ENCODE measurements at regions not wholly inside any gene's neighbourhood (a gene's known extent, or its start where the extent isn't known, plus 50 kb on each side); places are given as distances from the start of the nearest gene placed in this dataset.

- no peaks in the 10 kb centered on the region for H3K9me3 ChIP-seq
- no peak for DNase-seq
- no peaks in the 10 kb centered on the region for H3K36me3 ChIP-seq
- intact Hi-C loops (cut with DNase I; ENCODE audit: low total_unique reads), result loop anchor here (10.0 kb wide), 1 partner anchor 225 kb away; the partner anchor contains the start of genes NR2F1 and NR2F1-AS1
- TF ChIP-seq, protein P1, sequence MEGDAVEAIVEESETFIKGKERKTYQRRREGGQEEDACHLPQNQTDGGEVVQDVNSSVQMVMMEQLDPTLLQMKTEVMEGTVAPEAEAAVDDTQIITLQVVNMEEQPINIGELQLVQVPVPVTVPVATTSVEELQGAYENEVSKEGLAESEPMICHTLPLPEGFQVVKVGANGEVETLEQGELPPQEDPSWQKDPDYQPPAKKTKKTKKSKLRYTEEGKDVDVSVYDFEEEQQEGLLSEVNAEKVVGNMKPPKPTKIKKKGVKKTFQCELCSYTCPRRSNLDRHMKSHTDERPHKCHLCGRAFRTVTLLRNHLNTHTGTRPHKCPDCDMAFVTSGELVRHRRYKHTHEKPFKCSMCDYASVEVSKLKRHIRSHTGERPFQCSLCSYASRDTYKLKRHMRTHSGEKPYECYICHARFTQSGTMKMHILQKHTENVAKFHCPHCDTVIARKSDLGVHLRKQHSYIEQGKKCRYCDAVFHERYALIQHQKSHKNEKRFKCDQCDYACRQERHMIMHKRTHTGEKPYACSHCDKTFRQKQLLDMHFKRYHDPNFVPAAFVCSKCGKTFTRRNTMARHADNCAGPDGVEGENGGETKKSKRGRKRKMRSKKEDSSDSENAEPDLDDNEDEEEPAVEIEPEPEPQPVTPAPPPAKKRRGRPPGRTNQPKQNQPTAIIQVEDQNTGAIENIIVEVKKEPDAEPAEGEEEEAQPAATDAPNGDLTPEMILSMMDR (IDR thresholded peaks at IDR 0.05), result no peak
- no peak overlapping the region for H3K27ac ChIP-seq
- H3K27me3 ChIP-seq, result no peaks in the 10 kb centered on the region
- H3K4me3 ChIP-seq, result no peak overlapping the region
- no peaks in the 10 kb centered on the region for H3K4me1 ChIP-seq
Measured at GRCh38 chr5:93809430-93809829, 68.0 kb upstream of the POU5F2 start.

DNA sequence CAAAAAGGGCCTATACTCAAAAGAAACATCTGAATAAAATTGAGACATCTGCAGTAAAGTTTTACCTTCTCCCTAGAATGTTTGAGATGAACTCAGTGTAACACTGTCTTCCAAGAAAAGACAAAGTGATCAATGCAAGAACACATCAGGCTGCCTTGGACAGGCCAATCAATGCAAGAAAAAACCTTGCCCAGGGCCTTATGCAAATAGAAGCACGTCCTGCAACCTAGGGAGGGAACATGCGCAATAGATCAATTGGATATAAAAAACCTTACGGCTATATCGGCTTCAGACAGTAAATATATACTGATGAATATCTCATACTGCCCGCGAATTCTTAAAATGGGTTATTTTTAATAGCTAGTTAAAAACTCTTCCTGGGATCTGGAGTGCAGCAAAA is 66.4 kb upstream of the POU5F2 start:
- Histone ChIP-seq H3K9me3 (no peaks in the 10 kb centered on the region), H3K27ac (no peak overlapping the region), H3K36me3 (no peaks in the 10 kb centered on the region), H3K4me1 (no peaks in the 10 kb centered on the region), H3K4me3 (no peak overlapping the region), H3K27me3 (no peaks in the 10 kb centered on the region)
- DNase-seq, result no peak
- TF ChIP-seq, protein P1 (IDR thresholded peaks at IDR 0.05), result no peak
- intact Hi-C loops (cut with DNase I; ENCODE audit: low total_unique reads), result loop anchor here (10.0 kb wide), 1 partner anchor 223 kb away; the partner anchor contains the start of genes NR2F1 and NR2F1-AS1

GRCh38 chr5:93805616-93806379 is 64.4 kb upstream of the POU5F2 start:
- intact Hi-C loops (cut with DNase I; ENCODE audit: low total_unique reads), result loop anchor here (10.0 kb wide), 1 partner anchor 221 kb away; the partner anchor contains the start of genes NR2F1 and NR2F1-AS1
- H3K9me3 ChIP-seq, result no peaks in the 10 kb centered on the region
- no peak overlapping the region for H3K4me3 ChIP-seq
- no peak for DNase-seq
- H3K36me3 ChIP-seq, result no peaks in the 10 kb centered on the region
- no peaks in the 10 kb centered on the region for H3K27me3 ChIP-seq
- H3K4me1 ChIP-seq, result peaks cover 0 to 8% (median 2%) of the 10 kb centered on the region in 4 donors
- H3K27ac ChIP-seq, result no peak overlapping the region
- TF ChIP-seq, protein P1 (IDR thresholded peaks at IDR 0.05), result no peak

- Histone ChIP-seq H3K27ac (no peak overlapping the region), H3K27me3 (no peaks in the 10 kb centered on the region), H3K36me3 (no peaks in the 10 kb centered on the region), H3K4me1 (peaks cover 0 to 9% (median 2%) of the 10 kb centered on the region in 4 donors), H3K9me3 (no peaks in the 10 kb centered on the region), H3K4me3 (no peak overlapping the region)
- DNase-seq, result no peak
- TF ChIP-seq, protein P1 (IDR thresholded peaks at IDR 0.05), result peak; percentile 51 to 62
- intact Hi-C loops (cut with DNase I; ENCODE audit: low total_unique reads), result loop anchor here (10.0 kb wide), 1 partner anchor 216 kb away; the partner anchor contains the start of genes NR2F1 and NR2F1-AS1
Measured at GRCh38 chr5:93800988-93801811, 59.8 kb upstream of the POU5F2 start.

- no peak overlapping the region for H3K27ac ChIP-seq
- intact Hi-C loops (cut with DNase I; ENCODE audit: low total_unique reads), result no loop called here
- no peak for DNase-seq
- no peaks in the 10 kb centered on the region for H3K9me3 ChIP-seq
- no peak overlapping the region for H3K4me3 ChIP-seq
- no peaks in the 10 kb centered on the region for H3K4me1 ChIP-seq
- TF ChIP-seq, protein P1 (IDR thresholded peaks at IDR 0.05), result no peak
- peaks cover 0 to 11% (median 9%) of the 10 kb centered on the region in 3 donors for H3K36me3 ChIP-seq
- no peaks in the 10 kb centered on the region for H3K27me3 ChIP-seq
Measured at GRCh38 chr5:93794954-93795353, 53.6 kb upstream of the POU5F2 start.

All from tibial artery (tissue), 4 donors.